Esophagus squamous epithelium (tissue), 4 donors: ENCODE measurements at regions not wholly inside any gene's neighbourhood (a gene's known extent, or its start where the extent isn't known, plus 50 kb on each side); places are given as distances from the start of the nearest gene placed in this dataset.

Source experiments
- CTCF ChIP-seq, 6 experiments: fragments of 450-650 bp in 4 of 6; fragments of 200-600 bp in 2 of 6; sonication (generic) in 2 of 6; IDR thresholded peaks; one replicate each; pipeline ENCODE4 v1.5.1; 2016 to 2019; ENCODE audit warnings: antibody characterized with exemption in 6 of 6, mild to moderate bottlenecking in 4 of 6, moderate library complexity in 4 of 6
- POLR2A ChIP-seq, 4 donors: fragments of 450-650 bp; IDR thresholded peaks; one replicate each; pipeline ENCODE4 v1.6.1; 2017; ENCODE audit warnings: antibody characterized with exemption in 4 of 4, mild to moderate bottlenecking in 4 of 4, moderate library complexity in 3 of 4

GRCh38 chr4:101475246-101475645, 127.9 kb upstream of the PPP3CA start:
- TF ChIP-seq CTCF (IDR thresholded peaks at IDR 0.05) (no peak), POLR2A (IDR thresholded peaks at IDR 0.05) (no peak)
